Parathyroid adenoma (tissue), 2 donors: ENCODE measurements at regions not wholly inside any gene's neighbourhood (a gene's known extent, or its start where the extent isn't known, plus 50 kb on each side); places are given as distances from the start of the nearest gene placed in this dataset.

Source experiments
- H2AFZ ChIP-seq: fragments of 300-600 bp; sonication (generic); one replicate; pipeline ENCODE4 v1.7.0; 2017; ENCODE audit warnings: antibody characterized with exemption, mild to moderate bottlenecking
- H3K27ac ChIP-seq: fragments of 300-600 bp; sonication (generic); one replicate; pipeline ENCODE4 v1.7.0; 2017
- H3K27me3 ChIP-seq: fragments of 300-600 bp; sonication (generic); one replicate; pipeline ENCODE4 v1.7.0; 2017; ENCODE audit warnings: low read length; ENCODE audit not compliant: control insufficient read depth, insufficient read depth
- H3K36me3 ChIP-seq: fragments of 300-600 bp; sonication (generic); one replicate; pipeline ENCODE4 v1.7.0; 2017; ENCODE audit warnings: low read length; ENCODE audit not compliant: control insufficient read depth, insufficient read depth
- H3K4me1 ChIP-seq: fragments of 300-600 bp; sonication (generic); one replicate; pipeline ENCODE4 v1.7.0; 2017; ENCODE audit warnings: control low read depth
- H3K4me2 ChIP-seq: fragments of 300-600 bp; sonication (generic); one replicate; pipeline ENCODE4 v1.7.0; 2017; ENCODE audit warnings: low read length
- H3K4me3 ChIP-seq: fragments of 300-600 bp; sonication (generic); one replicate; pipeline ENCODE4 v1.7.0; 2017; ENCODE audit warnings: low read depth, low read length
- H3K79me2 ChIP-seq: fragments of 300-600 bp; sonication (generic); one replicate; pipeline ENCODE4 v1.7.0; 2017; ENCODE audit warnings: control low read depth
- H3K9ac ChIP-seq: fragments of 300-600 bp; sonication (generic); one replicate; pipeline ENCODE4 v1.7.0; 2017; ENCODE audit warnings: mild to moderate bottlenecking
- H3K9me3 ChIP-seq: fragments of 300-600 bp; sonication (generic); one replicate; pipeline ENCODE4 v1.7.0; 2017; ENCODE audit warnings: low read length; ENCODE audit not compliant: control insufficient read depth
- TF ChIP-seq, protein P1 (sequence below): fragments of 300-600 bp; sonication (generic); IDR thresholded peaks from one replicate; pipeline ENCODE4 v1.7.0; 2017; ENCODE audit warnings: antibody characterized with exemption, mild to moderate bottlenecking
- donor health status: primary hyperparathyroidism.

DNA sequence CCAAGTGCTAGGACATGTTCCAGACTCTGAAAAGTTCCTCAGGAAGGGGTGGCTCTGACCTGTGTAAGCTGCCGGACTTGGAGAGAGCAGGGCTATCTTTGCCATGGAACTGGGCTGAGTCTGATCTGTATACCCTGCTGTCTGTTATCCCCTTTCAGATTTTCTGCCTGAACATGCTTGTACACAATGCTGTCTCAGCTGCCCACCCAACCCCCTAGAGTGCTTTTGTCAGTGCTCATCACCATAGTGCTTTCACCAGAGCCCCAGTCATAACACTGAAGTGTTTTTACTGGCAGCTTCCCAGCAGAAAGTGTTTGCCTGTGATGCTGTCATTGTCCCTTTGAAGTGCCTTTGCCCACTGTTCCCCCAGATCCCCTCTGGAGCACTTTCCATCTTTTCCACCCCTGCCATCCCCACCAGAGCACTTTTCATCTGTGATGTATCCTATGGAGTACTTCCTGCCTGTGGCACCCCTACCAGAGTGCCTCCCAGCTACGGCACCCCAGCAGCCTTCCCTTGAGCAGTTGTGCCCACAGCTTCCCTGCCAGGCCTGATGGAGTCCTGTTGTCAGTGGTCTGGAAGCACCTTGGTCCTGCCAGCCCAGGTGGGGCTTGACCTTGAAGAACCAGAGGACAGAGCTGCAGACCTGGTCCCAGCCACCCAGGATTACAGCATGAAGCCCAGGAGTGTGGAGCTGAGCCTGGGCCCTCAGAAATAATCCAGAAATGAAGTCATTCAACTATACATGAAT lies 397.7 kb downstream of the DIPK2A start:
- Histone ChIP-seq H3K9me3 (no peaks in the 10 kb centered on the region), H3K36me3 (no peaks in the 10 kb centered on the region), H3K27me3 (no peaks in the 10 kb centered on the region), H3K79me2 (no peaks in the 10 kb centered on the region), H3K4me2 (no peak overlapping the region), H3K4me3 (no peak overlapping the region), H2AFZ (no peak overlapping the region), H3K9ac (no peak overlapping the region), H3K27ac (no peak overlapping the region), H3K4me1 (no peaks in the 10 kb centered on the region)
- TF ChIP-seq, protein P1, sequence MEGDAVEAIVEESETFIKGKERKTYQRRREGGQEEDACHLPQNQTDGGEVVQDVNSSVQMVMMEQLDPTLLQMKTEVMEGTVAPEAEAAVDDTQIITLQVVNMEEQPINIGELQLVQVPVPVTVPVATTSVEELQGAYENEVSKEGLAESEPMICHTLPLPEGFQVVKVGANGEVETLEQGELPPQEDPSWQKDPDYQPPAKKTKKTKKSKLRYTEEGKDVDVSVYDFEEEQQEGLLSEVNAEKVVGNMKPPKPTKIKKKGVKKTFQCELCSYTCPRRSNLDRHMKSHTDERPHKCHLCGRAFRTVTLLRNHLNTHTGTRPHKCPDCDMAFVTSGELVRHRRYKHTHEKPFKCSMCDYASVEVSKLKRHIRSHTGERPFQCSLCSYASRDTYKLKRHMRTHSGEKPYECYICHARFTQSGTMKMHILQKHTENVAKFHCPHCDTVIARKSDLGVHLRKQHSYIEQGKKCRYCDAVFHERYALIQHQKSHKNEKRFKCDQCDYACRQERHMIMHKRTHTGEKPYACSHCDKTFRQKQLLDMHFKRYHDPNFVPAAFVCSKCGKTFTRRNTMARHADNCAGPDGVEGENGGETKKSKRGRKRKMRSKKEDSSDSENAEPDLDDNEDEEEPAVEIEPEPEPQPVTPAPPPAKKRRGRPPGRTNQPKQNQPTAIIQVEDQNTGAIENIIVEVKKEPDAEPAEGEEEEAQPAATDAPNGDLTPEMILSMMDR, result no peak

- Histone ChIP-seq H3K4me1 (no peaks in the 10 kb centered on the region), H3K4me2 (no peak overlapping the region), H2AFZ (no peak overlapping the region), H3K4me3 (no peak overlapping the region), H3K79me2 (no peaks in the 10 kb centered on the region), H3K36me3 (no peaks in the 10 kb centered on the region), H3K27me3 (no peaks in the 10 kb centered on the region), H3K9ac (no peak overlapping the region), H3K9me3 (no peaks in the 10 kb centered on the region), H3K27ac (no peak overlapping the region)
- TF ChIP-seq, protein P1, result no peak
Observed at GRCh38 chr3:144375088-144375487, 403.5 kb downstream of the DIPK2A start.

DNA sequence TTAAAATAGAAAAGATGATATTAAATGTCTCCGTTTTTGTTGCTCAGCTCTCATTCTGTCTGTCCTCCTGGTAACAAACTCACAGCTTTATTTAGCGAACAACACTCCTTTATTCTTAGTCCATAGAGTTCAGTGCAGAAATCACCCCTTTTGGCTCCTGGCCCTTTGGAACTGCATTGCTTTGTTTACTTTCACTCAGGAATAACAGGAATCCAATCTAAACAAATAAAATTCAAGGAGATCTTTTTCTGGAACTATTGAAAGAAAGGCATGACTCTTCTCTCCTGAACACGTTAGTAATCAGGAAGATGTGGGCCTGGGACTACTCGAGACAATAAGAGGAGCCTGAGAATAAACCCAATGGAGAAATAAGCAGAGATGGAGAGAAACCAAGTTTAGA lies 409.2 kb downstream of the DIPK2A start:
- H3K9me3 ChIP-seq, result no peaks in the 10 kb centered on the region
- H3K36me3 ChIP-seq, result no peaks in the 10 kb centered on the region
- H3K4me1 ChIP-seq, result no peaks in the 10 kb centered on the region
- no peak overlapping the region for H2AFZ ChIP-seq
- TF ChIP-seq, protein P1, result no peak
- H3K27ac ChIP-seq, result no peak overlapping the region
- H3K4me3 ChIP-seq, result no peak overlapping the region
- H3K27me3 ChIP-seq, result no peaks in the 10 kb centered on the region
- H3K4me2 ChIP-seq, result no peak overlapping the region
- H3K79me2 ChIP-seq, result no peaks in the 10 kb centered on the region
- no peak overlapping the region for H3K9ac ChIP-seq

- Histone ChIP-seq H3K36me3 (no peaks in the 10 kb centered on the region), H2AFZ (no peak overlapping the region), H3K9me3 (no peaks in the 10 kb centered on the region), H3K4me1 (no peaks in the 10 kb centered on the region), H3K27ac (no peak overlapping the region), H3K9ac (no peak overlapping the region), H3K4me2 (no peak overlapping the region), H3K27me3 (no peaks in the 10 kb centered on the region), H3K79me2 (no peaks in the 10 kb centered on the region), H3K4me3 (no peak overlapping the region)
- TF ChIP-seq, protein P1, result no peak
Observed at GRCh38 chr3:144381607-144382006, 410.0 kb downstream of the DIPK2A start.
